OCI-LY7 (cell line): ENCODE measurements at regions not wholly inside any gene's neighbourhood (a gene's known extent, or its start where the extent isn't known, plus 50 kb on each side); places are given as distances from the start of the nearest gene placed in this dataset.

Experiments
- BruUV-seq: library from RNA; stranded (reverse); fragments of 400-500 nt; replicated peaks from 2 replicates; lab custom pipeline; 2021; lab: Mats Ljungman, UMichigan
- CTCF ChIA-PET: fragments of 300-600 bp; sonication (Branson Sonifier 250); formaldehyde crosslinking; loops from one replicate; lab custom pipeline; 2022; ENCODE audit warnings: antibody characterized with exemption; ENCODE audit not compliant: unreplicated experiment; lab: Charles Lee
- POLR2A ChIA-PET: fragments of 300-600 bp; sonication (Branson Sonifier 250); formaldehyde crosslinking; loops from one replicate; lab custom pipeline; 2022; ENCODE audit warnings: antibody characterized with exemption; lab: Charles Lee
- DNase-seq: peaks from one replicate; pipeline ENCODE4 v3.0.0-alpha.2; 2015; ENCODE audit warnings: low spot score
- H2AFZ ChIP-seq: fragments of 200-600 bp; sonication (generic), shearing (Covaris generic); 2 replicates; pipeline ENCODE4 v1.6.1; 2014; ENCODE audit warnings: mild to moderate bottlenecking, antibody characterized with exemption, low read length, moderate library complexity
- H3K27ac ChIP-seq: fragments of 200-600 bp; sonication (generic); 2 replicates; pipeline ENCODE4 v1.5.1; 2014; ENCODE audit warnings: mixed run types, low read depth, mild to moderate bottlenecking, moderate library complexity, low read length, inconsistent platforms; ENCODE audit not compliant: poor library complexity, severe bottlenecking
- H3K36me3 ChIP-seq: fragments of 200-600 bp; sonication (generic); 2 replicates; pipeline ENCODE4 v1.6.1; 2014; ENCODE audit warnings: mild to moderate bottlenecking, antibody characterized with exemption, low read length, moderate library complexity, mixed read lengths; ENCODE audit not compliant: insufficient read depth
- H3K4me1 ChIP-seq: fragments of 200-600 bp; sonication (generic); 2 replicates; pipeline ENCODE4 v1.5.1; 2014; ENCODE audit warnings: mild to moderate bottlenecking, low read length; ENCODE audit not compliant: insufficient read depth, poor library complexity, severe bottlenecking
- H3K4me2 ChIP-seq: fragments of 200-600 bp; sonication (generic); 2 replicates; pipeline ENCODE4 v1.6.1; 2014; ENCODE audit warnings: mild to moderate bottlenecking, low read length
- H3K4me3 ChIP-seq: fragments of 200-600 bp; sonication (generic); 2 replicates; pipeline ENCODE4 v1.5.1; 2014; ENCODE audit warnings: mild to moderate bottlenecking, low read depth, low read length; ENCODE audit not compliant: poor library complexity, severe bottlenecking
- H3K79me2 ChIP-seq: fragments of 200-600 bp; sonication (generic); 2 replicates; pipeline ENCODE4 v1.6.1; 2016; ENCODE audit warnings: low read depth, mild to moderate bottlenecking, low read length, moderate library complexity, mixed read lengths; ENCODE audit not compliant: insufficient read depth
- H3K9me2 ChIP-seq: fragments of 200-600 bp; sonication (generic); 2 replicates; pipeline ENCODE4 v1.6.1; 2016; ENCODE audit warnings: mild to moderate bottlenecking, low read length, mixed read lengths; ENCODE audit not compliant: insufficient read depth
- H3K9me3 ChIP-seq: fragments of 200-600 bp; sonication (generic); 2 replicates; pipeline ENCODE4 v1.6.1; 2014; ENCODE audit warnings: mild to moderate bottlenecking, mixed run types, low read length, mixed read lengths
- H4K20me1 ChIP-seq: fragments of 200-600 bp; sonication (generic); 2 replicates; pipeline ENCODE4 v1.6.1; 2014; ENCODE audit warnings: mild to moderate bottlenecking, antibody characterized with exemption, low read length, moderate library complexity, mixed read lengths; ENCODE audit not compliant: insufficient read depth
- EZH2phosphoT487 ChIP-seq: fragments of 200-600 bp; sonication (generic); IDR thresholded peaks from 2 replicates; pipeline ENCODE4 v1.6.1; 2018; ENCODE audit warnings: low read depth, borderline replicate concordance, mild to moderate bottlenecking, mixed run types, antibody characterized with exemption, low read length, moderate library complexity, mixed read lengths
- intact Hi-C: fragments of 100-400 bp; cut with micrococcal nuclease; formaldehyde crosslinking; loops from one replicate; pipeline ENCODE4 v1.10.0; 2022; ENCODE audit not compliant: unreplicated experiment
- TF ChIP-seq, protein P1 (sequence below): fragments of 200-600 bp; sonication (generic); conservative IDR thresholded peaks from 2 replicates; pipeline ENCODE4 v1.5.1; 2014; ENCODE audit warnings: mild to moderate bottlenecking, antibody characterized with exemption, low read length, moderate library complexity, mixed read lengths

DNA sequence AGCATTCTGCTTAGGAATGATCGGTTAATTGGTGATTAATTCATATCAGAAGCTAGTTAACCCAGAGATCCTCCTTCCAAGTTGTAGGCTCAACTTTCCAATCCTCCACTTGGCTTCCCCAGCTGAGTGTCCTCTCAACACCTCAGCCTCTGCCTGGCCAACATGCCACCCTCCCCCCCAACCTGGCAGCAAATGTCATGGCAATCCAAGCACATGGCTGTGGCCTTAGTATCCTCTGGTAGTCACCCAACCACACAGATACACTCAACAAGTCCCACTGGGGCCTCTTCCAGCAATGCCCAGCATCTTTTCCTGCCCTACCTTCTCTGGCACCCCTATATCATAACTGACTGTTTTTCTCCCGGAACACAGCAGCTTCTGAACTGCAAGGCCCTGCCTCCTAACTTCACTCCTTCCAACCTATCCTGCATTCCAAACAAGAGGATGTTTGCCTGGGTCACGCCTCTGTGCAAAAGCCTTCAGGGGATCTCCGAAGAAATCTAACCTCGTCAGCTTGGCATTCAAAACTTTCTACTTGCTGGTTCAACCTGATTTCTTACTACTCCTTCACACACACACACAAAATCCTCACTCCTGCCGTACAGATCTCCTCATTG lies 195.0 kb downstream of the CYP26B1 start:
- Histone ChIP-seq H4K20me1 (no peaks in the 10 kb centered on the region), H3K79me2 (no peaks in the 10 kb centered on the region), H3K4me1 (no peaks in the 10 kb centered on the region), H3K27ac (no peak overlapping the region), H2AFZ (no peak overlapping the region), H3K4me3 (no peak overlapping the region), H3K9me2 (no peaks in the 10 kb centered on the region), H3K9me3 (no peaks in the 10 kb centered on the region), H3K36me3 (no peaks in the 10 kb centered on the region), H3K4me2 (no peak overlapping the region)
- POLR2A ChIA-PET = no interaction called here
- no TSS peak for BruUV-seq
- intact Hi-C loops = no loop called here
- CTCF ChIA-PET = no interaction called here
- TF ChIP-seq EZH2phosphoT487 = no peak
- TF ChIP-seq, protein P1, sequence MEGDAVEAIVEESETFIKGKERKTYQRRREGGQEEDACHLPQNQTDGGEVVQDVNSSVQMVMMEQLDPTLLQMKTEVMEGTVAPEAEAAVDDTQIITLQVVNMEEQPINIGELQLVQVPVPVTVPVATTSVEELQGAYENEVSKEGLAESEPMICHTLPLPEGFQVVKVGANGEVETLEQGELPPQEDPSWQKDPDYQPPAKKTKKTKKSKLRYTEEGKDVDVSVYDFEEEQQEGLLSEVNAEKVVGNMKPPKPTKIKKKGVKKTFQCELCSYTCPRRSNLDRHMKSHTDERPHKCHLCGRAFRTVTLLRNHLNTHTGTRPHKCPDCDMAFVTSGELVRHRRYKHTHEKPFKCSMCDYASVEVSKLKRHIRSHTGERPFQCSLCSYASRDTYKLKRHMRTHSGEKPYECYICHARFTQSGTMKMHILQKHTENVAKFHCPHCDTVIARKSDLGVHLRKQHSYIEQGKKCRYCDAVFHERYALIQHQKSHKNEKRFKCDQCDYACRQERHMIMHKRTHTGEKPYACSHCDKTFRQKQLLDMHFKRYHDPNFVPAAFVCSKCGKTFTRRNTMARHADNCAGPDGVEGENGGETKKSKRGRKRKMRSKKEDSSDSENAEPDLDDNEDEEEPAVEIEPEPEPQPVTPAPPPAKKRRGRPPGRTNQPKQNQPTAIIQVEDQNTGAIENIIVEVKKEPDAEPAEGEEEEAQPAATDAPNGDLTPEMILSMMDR = no peak
- no peak for DNase-seq

DNA sequence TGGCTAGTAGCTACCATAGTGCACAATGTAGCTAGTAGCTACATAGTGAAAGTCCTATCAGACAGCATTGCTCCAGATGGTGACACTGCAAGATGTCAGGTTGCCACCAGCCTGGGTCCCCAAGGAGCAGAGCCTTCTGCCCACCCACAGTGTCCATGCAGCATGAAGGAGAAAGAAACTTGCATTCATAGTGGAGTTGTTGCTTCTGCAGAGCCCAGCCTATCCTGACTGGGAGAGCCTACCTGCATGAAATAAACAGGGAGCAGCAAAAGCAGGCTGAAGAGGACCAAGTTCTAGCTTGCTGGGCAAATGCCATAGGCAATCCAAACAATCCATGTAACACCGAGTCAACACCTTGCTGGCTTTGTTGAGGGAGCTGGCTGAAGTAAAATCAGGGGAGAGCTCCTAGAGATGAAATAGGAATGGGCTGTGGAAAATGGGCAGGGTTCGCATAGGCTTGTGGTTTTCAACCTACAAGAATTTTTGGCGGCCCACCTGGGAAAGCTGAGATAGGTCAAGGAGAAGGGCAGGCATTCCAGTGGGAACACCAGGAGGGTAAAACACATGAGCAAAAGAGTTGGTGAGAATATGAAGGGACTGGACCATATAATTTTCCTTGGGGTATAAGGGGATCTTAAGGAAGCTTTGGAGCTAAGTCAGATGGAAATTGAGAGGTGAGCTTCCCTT lies 195.8 kb downstream of the CYP26B1 start:
- TF ChIP-seq, protein P1 = no peak
- TF ChIP-seq EZH2phosphoT487 = no peak
- H3K4me2 ChIP-seq = no peak overlapping the region
- CTCF ChIA-PET = no interaction called here

DNA sequence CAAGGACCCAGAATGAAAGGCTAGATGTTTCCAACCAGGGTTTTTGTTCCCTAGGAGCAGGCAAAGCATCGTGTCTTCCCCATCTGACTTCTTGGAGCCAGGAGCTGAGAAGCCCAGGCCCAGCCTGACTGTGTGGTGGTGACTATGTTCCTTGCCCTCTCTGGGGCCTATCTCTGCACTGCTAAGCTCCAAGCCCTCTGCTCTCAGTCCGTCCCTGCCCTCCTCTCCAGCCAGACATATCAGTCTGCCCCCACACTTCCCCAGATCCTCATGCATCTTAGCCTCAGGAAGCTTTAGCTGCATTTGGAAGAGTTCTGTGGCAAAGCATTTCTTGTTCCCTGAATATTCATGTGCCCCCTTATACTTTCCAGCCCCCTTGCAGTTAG lies 196.6 kb downstream of the CYP26B1 start:
- ChIA-PET POLR2A (no interaction called here), CTCF (no interaction called here)
- intact Hi-C loops = no loop called here
- BruUV-seq = no TSS peak
- TF ChIP-seq, protein P1 = no peak
- no peak for TF ChIP-seq EZH2phosphoT487
- Histone ChIP-seq H3K4me3 (no peak overlapping the region), H3K79me2 (no peaks in the 10 kb centered on the region), H2AFZ (no peak overlapping the region), H3K4me1 (no peaks in the 10 kb centered on the region), H3K27ac (no peak overlapping the region), H3K9me2 (no peaks in the 10 kb centered on the region), H3K36me3 (no peaks in the 10 kb centered on the region), H3K4me2 (no peak overlapping the region), H4K20me1 (no peaks in the 10 kb centered on the region), H3K9me3 (no peaks in the 10 kb centered on the region)
- DNase-seq = no peak

More for the DNA sequence above, 195.8 kb downstream of the CYP26B1 start:
- H3K4me1 ChIP-seq = no peaks in the 10 kb centered on the region
- no peaks in the 10 kb centered on the region for H3K36me3 ChIP-seq
- no peak overlapping the region for H3K4me3 ChIP-seq
- BruUV-seq = no TSS peak
- no peaks in the 10 kb centered on the region for H3K9me3 ChIP-seq
- intact Hi-C loops = no loop called here
- H3K9me2 ChIP-seq = no peaks in the 10 kb centered on the region
- no peak for DNase-seq
- POLR2A ChIA-PET = no interaction called here
- H3K79me2 ChIP-seq = no peaks in the 10 kb centered on the region
- no peak overlapping the region for H2AFZ ChIP-seq
- H4K20me1 ChIP-seq = no peaks in the 10 kb centered on the region
- H3K27ac ChIP-seq = no peak overlapping the region
